SK-N-SH treated with all-trans-retinoic acid at 6 μM for 48 hours (cell line): ENCODE measurements at regions not wholly inside any gene's neighbourhood (a gene's known extent, or its start where the extent isn't known, plus 50 kb on each side); places are given as distances from the start of the nearest gene placed in this dataset.

Source experiments
- BACH2 ChIP-seq: fragments of 250-450 bp; sonication (Bioruptor Pico); IDR thresholded peaks from 2 replicates; pipeline ENCODE4 v1.9.0; 2021; ENCODE audit warnings: mild to moderate bottlenecking, borderline replicate concordance
- GLIS3 ChIP-seq: fragments of 250-450 bp; sonication (Bioruptor Pico); IDR thresholded peaks from 2 replicates; pipeline ENCODE4 v1.5.0; 2020; ENCODE audit warnings: mild to moderate bottlenecking, moderate library complexity
- PATZ1 ChIP-seq: fragments of 250-450 bp; sonication (Bioruptor Pico); IDR thresholded peaks from 2 replicates; pipeline ENCODE4 v1.8.0; 2020; ENCODE audit warnings: mild to moderate bottlenecking, moderate library complexity, borderline replicate concordance
- POU6F1 ChIP-seq: fragments of 250-450 bp; sonication (Bioruptor Pico); IDR thresholded peaks from 2 replicates; pipeline ENCODE4 v1.8.0; 2021; ENCODE audit warnings: low read depth, mild to moderate bottlenecking, moderate library complexity, borderline replicate concordance
- PPARA ChIP-seq: fragments of 250-450 bp; sonication (Bioruptor Pico); IDR thresholded peaks from 2 replicates; pipeline ENCODE4 v1.5.0; 2020; ENCODE audit warnings: mild to moderate bottlenecking, borderline replicate concordance
- RARB ChIP-seq: fragments of 250-450 bp; sonication (Bioruptor Pico); IDR thresholded peaks from 2 replicates; pipeline ENCODE4 v1.8.0; 2021; ENCODE audit warnings: mild to moderate bottlenecking, moderate library complexity
- TCF4 ChIP-seq: fragments of 250-450 bp; sonication (Bioruptor Pico); IDR thresholded peaks from 2 replicates; pipeline ENCODE4 v1.8.0; 2021; ENCODE audit warnings: mild to moderate bottlenecking, moderate library complexity, borderline replicate concordance
- ZFP30 ChIP-seq: fragments of 450-650 bp; formaldehyde crosslinking; IDR thresholded peaks from 2 replicates; pipeline ENCODE4 v1.5.0; 2022; ENCODE audit warnings: mild to moderate bottlenecking, moderate library complexity
- ZNF8 ChIP-seq: fragments of 450-650 bp; formaldehyde crosslinking; IDR thresholded peaks from 2 replicates; pipeline ENCODE4 v1.5.0; 2020; ENCODE audit warnings: mild to moderate bottlenecking, moderate library complexity

GRCh38 chrX:51798701-51799100 is 55.5 kb downstream of the GSPT2 start:
- TF ChIP-seq ZFP30 (CRISPR knock-in tag) = no peak
- no peak for TF ChIP-seq ZNF8 (CRISPR knock-in tag)
- TF ChIP-seq GLIS3 (CRISPR knock-in tag) = no peak
- TF ChIP-seq POU6F1 (CRISPR knock-in tag) = no peak
- TF ChIP-seq PATZ1 (CRISPR knock-in tag) = no peak
- TF ChIP-seq BACH2 = no peak
- TF ChIP-seq TCF4 (CRISPR knock-in tag) = no peak
- no peak for TF ChIP-seq RARB
- no peak for TF ChIP-seq PPARA (CRISPR knock-in tag)
